CD14-positive monocyte (primary cell): ENCODE measurements at regions not wholly inside any gene's neighbourhood (a gene's known extent, or its start where the extent isn't known, plus 50 kb on each side); places are given as distances from the start of the nearest gene placed in this dataset.

ENCODE experiments used
- DNase-seq, 3 donors: peaks; one replicate each; pipeline ENCODE4 v3.0.0-alpha.2; 2011 to 2022
- H2AFZ ChIP-seq: 2 replicates; pipeline ENCODE4 v1.6.0; 2012; ENCODE audit warnings: mild to moderate bottlenecking, low read depth, low read length, inconsistent platforms; ENCODE audit not compliant: insufficient read depth, poor library complexity, severe bottlenecking
- H3K27ac ChIP-seq, 2 donors: 1 replicate in 1 of 2; 2 replicates in 1 of 2; pipeline ENCODE4 v1.5.1; 2012 to 2013; ENCODE audit warnings: low read length in 2 of 2, control low read depth in 1 of 2, inconsistent platforms in 1 of 2, low read depth in 1 of 2, mild to moderate bottlenecking in 1 of 2
- H3K27me3 ChIP-seq, 2 donors: one replicate each; pipeline versions ENCODE4 v1.6.0 to v1.6.1; 2011 to 2013; ENCODE audit warnings: low read length in 2 of 2; ENCODE audit not compliant: control insufficient read depth in 2 of 2, insufficient read depth in 2 of 2
- H3K36me3 ChIP-seq, 2 donors: replicated peaks in 1 of 2; 1 replicate in 1 of 2; 2 replicates in 1 of 2; pipeline versions ENCODE4 v1.5.1 to v1.6.1; 2012 to 2013; ENCODE audit warnings: low read length in 2 of 2, control low read depth in 1 of 2, inconsistent platforms in 1 of 2, mild to moderate bottlenecking in 1 of 2; ENCODE audit not compliant: insufficient read depth in 2 of 2, control insufficient read depth in 1 of 2
- H3K4me1 ChIP-seq, 2 donors: 1 replicate in 1 of 2; 2 replicates in 1 of 2; pipeline versions ENCODE4 v1.5.1 to v1.6.1; 2012 to 2013; ENCODE audit warnings: low read length in 2 of 2, control low read depth in 1 of 2, inconsistent platforms in 1 of 2, mild to moderate bottlenecking in 1 of 2, moderate library complexity in 1 of 2; ENCODE audit not compliant: insufficient read depth in 2 of 2, control insufficient read depth in 1 of 2
- H3K4me2 ChIP-seq: replicated peaks from 2 replicates; pipeline ENCODE3; 2012; ENCODE audit warnings: low read length, moderate library complexity, mild to moderate bottlenecking; ENCODE audit not compliant: poor library complexity, severe bottlenecking; ENCODE audit errors: extremely low read depth
- H3K4me3 ChIP-seq, 3 experiments: fragments of 200-600 bp in 1 of 3; sonication (generic) in 1 of 3; replicated peaks in 1 of 3; 1 replicate in 2 of 3; 2 replicates in 1 of 3; pipeline ENCODE4 v1.5.1; 2011 to 2013; ENCODE audit warnings: low read length in 3 of 3, mild to moderate bottlenecking in 3 of 3, control low read depth in 2 of 3, low read depth in 2 of 3, inconsistent platforms in 1 of 3, moderate library complexity in 1 of 3
- H3K79me2 ChIP-seq: 2 replicates; pipeline ENCODE4 v1.6.0; 2012; ENCODE audit warnings: mild to moderate bottlenecking, control low read depth, inconsistent platforms, low read length, moderate library complexity; ENCODE audit not compliant: insufficient read depth
- H3K9ac ChIP-seq: 2 replicates; pipeline ENCODE4 v1.6.0; 2017; ENCODE audit warnings: low read length, mild to moderate bottlenecking; ENCODE audit not compliant: insufficient read depth, poor library complexity, severe bottlenecking
- H3K9me3 ChIP-seq, 2 donors: replicated peaks in 1 of 2; 1 replicate in 1 of 2; 2 replicates in 1 of 2; pipeline versions ENCODE4 v1.5.1 to v1.6.1; 2012 to 2013; ENCODE audit warnings: low read length in 2 of 2, control low read depth in 1 of 2; ENCODE audit not compliant: control insufficient read depth in 1 of 2, insufficient read depth in 1 of 2
- H4K20me1 ChIP-seq: 2 replicates; pipeline ENCODE4 v1.6.0; 2012; ENCODE audit warnings: mild to moderate bottlenecking, low read length, control low read depth, moderate library complexity; ENCODE audit not compliant: insufficient read depth
- H3K27ac Mint-ChIP-seq, 7 donors: one replicate each; pipeline ENCODE4 v1.8.0; 2020; ENCODE audit warnings: mild to moderate bottlenecking in 7 of 7, mixed read lengths in 7 of 7, moderate library complexity in 6 of 7, inconsistent platforms in 2 of 7
- H3K27me3 Mint-ChIP-seq, 3 donors: one replicate each; pipeline ENCODE4 v1.8.0; 2021 to 2022; ENCODE audit warnings: low read depth in 3 of 3, mild to moderate bottlenecking in 3 of 3, mixed read lengths in 3 of 3, moderate library complexity in 3 of 3, inconsistent platforms in 1 of 3
- H3K36me3 Mint-ChIP-seq, 2 donors: one replicate each; pipeline ENCODE4 v1.8.0; 2020; ENCODE audit warnings: mixed read lengths in 2 of 2, inconsistent platforms in 1 of 2, mild to moderate bottlenecking in 1 of 2
- H3K4me1 Mint-ChIP-seq: one replicate; pipeline ENCODE4 v1.8.0; 2020; ENCODE audit warnings: mild to moderate bottlenecking, mixed read lengths
- H3K4me3 Mint-ChIP-seq, 2 donors: one replicate each; pipeline ENCODE4 v1.8.0; 2020; ENCODE audit warnings: mild to moderate bottlenecking in 2 of 2, mixed read lengths in 2 of 2, moderate library complexity in 1 of 2
- H3K9me3 Mint-ChIP-seq, 7 donors: one replicate each; pipeline ENCODE4 v1.8.0; 2020 to 2022; ENCODE audit warnings: mixed read lengths in 7 of 7, mild to moderate bottlenecking in 6 of 7, moderate library complexity in 6 of 7, inconsistent platforms in 2 of 7
- WGBS: methylation state at CpG from one replicate; pipeline ENCODE4 v1.1.5; 2013; ENCODE audit warnings: missing lambda C conversion rate; ENCODE audit not compliant: insufficient coverage; 5-methylcytosine and 5-hydroxymethylcytosine counted together
- intact Hi-C, 2 donors: fragments of 100-400 bp; cut with micrococcal nuclease; formaldehyde crosslinking; loops; one replicate each; pipeline versions ENCODE4 v1.15.0 to v1.15.1; 2023
- TF ChIP-seq, protein P1 (sequence below): fragments of 200-600 bp; IDR thresholded peaks from one replicate; pipeline ENCODE4 v1.8.0; 2022; ENCODE audit warnings: antibody characterized with exemption, mild to moderate bottlenecking

DNA sequence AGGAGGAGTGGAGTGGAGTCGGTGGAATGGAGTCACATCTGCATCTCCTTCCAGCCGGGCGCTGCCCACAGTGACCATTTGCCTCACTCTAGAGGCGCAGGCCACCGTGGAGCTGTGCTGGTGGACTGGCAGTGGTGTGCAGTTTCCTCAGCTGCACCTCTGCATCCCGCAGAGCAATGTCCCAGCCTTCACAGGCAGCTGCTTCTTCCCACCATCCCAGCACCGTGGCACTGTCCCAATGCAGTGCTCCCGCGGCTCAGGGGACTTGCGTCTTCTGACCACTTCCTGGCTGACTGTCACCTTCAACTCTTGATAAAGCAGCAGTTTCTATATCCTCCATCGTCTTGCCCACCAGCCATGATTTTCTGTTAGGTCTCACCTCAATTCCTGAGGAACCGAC, 90.3 kb upstream of the SFMBT2 start:
- H3K9ac ChIP-seq: no peak overlapping the region
- Mint-ChIP-seq H3K4me3 (peak overlapping the region in 1 of 2 donors; percentile 11), H3K9me3 (peaks cover 0 to 2% (median 0%) of the 10 kb centered on the region in 7 donors), H3K27me3 (peaks cover 0 to 7% (median 3%) of the 10 kb centered on the region in 3 donors), H3K4me1 (peaks cover 35% of the 10 kb centered on the region), H3K36me3 (no peaks in the 10 kb centered on the region), H3K27ac (no peak overlapping the region)
- H3K36me3 ChIP-seq: no peaks in the 10 kb centered on the region
- H3K4me2 ChIP-seq: no peak overlapping the region
- 44% methylated on average over 4 of the region's 12 CpGs for WGBS
- H4K20me1 ChIP-seq: no peaks in the 10 kb centered on the region
- DNase-seq: no peak
- H3K9me3 ChIP-seq: no peaks in the 10 kb centered on the region
- H3K4me1 ChIP-seq: peaks cover 14 to 32% of the 10 kb centered on the region in 2 donors
- TF ChIP-seq, protein P1, sequence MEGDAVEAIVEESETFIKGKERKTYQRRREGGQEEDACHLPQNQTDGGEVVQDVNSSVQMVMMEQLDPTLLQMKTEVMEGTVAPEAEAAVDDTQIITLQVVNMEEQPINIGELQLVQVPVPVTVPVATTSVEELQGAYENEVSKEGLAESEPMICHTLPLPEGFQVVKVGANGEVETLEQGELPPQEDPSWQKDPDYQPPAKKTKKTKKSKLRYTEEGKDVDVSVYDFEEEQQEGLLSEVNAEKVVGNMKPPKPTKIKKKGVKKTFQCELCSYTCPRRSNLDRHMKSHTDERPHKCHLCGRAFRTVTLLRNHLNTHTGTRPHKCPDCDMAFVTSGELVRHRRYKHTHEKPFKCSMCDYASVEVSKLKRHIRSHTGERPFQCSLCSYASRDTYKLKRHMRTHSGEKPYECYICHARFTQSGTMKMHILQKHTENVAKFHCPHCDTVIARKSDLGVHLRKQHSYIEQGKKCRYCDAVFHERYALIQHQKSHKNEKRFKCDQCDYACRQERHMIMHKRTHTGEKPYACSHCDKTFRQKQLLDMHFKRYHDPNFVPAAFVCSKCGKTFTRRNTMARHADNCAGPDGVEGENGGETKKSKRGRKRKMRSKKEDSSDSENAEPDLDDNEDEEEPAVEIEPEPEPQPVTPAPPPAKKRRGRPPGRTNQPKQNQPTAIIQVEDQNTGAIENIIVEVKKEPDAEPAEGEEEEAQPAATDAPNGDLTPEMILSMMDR: no peak
- peak overlapping the region; percentile 46 for H2AFZ ChIP-seq
- no peaks in the 10 kb centered on the region for H3K27me3 ChIP-seq
- H3K79me2 ChIP-seq: no peaks in the 10 kb centered on the region
- H3K4me3 ChIP-seq: no peak overlapping the region
- intact Hi-C loops: no loop called here
- no peak overlapping the region for H3K27ac ChIP-seq

DNA sequence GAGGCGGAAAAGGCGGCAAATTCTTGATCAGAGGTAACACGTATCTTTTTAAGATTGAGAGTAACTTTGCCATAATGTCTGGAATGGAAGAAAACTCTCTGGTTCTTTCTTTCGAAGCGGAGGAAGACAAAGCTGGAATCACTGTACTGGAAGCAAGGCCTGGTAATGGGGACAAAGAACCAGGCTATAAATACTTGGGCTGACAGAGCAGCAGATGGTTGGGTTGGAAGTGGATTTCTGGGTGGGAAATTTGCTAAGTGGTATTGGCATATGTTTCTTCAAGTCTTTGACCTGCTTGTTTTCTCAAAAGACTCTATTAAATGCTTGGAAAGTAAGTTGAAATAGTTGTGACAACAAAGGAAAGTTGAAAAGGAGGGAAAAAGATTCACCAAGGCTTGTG, 87.3 kb upstream of the SFMBT2 start:
- Mint-ChIP-seq H3K27ac (no peak overlapping the region), H3K36me3 (no peaks in the 10 kb centered on the region), H3K4me1 (peaks cover 45% of the 10 kb centered on the region), H3K9me3 (peaks cover 0 to 2% (median 0%) of the 10 kb centered on the region in 7 donors), H3K4me3 (no peak overlapping the region), H3K27me3 (peaks cover 0 to 4% (median 0%) of the 10 kb centered on the region in 3 donors)
- Histone ChIP-seq H4K20me1 (no peaks in the 10 kb centered on the region), H3K4me1 (peaks cover 25 to 26% of the 10 kb centered on the region in 2 donors), H3K9ac (no peak overlapping the region), H3K4me3 (no peak overlapping the region), H3K79me2 (no peaks in the 10 kb centered on the region), H2AFZ (no peak overlapping the region), H3K27me3 (no peaks in the 10 kb centered on the region), H3K27ac (no peak overlapping the region), H3K36me3 (no peaks in the 10 kb centered on the region), H3K4me2 (no peak overlapping the region), H3K9me3 (no peaks in the 10 kb centered on the region)
- intact Hi-C loops: no loop called here
- no peak for DNase-seq
- TF ChIP-seq, protein P1: no peak
- 100% methylated on average over 5 of the region's 5 CpGs for WGBS
